NT2/D1 (cell line): ENCODE measurements at regions not wholly inside any gene's neighbourhood (a gene's known extent, or its start where the extent isn't known, plus 50 kb on each side); places are given as distances from the start of the nearest gene placed in this dataset.

Experiments used
- SUZ12 ChIP-seq: IDR thresholded peaks from 2 replicates; pipeline ENCODE4 v1.6.1; 2011; ENCODE audit not compliant: insufficient read length, insufficient read depth; ENCODE audit errors: extremely low read depth
- YY1 ChIP-seq: IDR thresholded peaks from 2 replicates; pipeline ENCODE4 v1.6.1; 2011; ENCODE audit not compliant: insufficient read length, insufficient read depth
- ZNF274 ChIP-seq: IDR thresholded peaks from 2 replicates; pipeline ENCODE4 v1.6.1; 2011; ENCODE audit warnings: mild to moderate bottlenecking, low read depth, low read length

DNA sequence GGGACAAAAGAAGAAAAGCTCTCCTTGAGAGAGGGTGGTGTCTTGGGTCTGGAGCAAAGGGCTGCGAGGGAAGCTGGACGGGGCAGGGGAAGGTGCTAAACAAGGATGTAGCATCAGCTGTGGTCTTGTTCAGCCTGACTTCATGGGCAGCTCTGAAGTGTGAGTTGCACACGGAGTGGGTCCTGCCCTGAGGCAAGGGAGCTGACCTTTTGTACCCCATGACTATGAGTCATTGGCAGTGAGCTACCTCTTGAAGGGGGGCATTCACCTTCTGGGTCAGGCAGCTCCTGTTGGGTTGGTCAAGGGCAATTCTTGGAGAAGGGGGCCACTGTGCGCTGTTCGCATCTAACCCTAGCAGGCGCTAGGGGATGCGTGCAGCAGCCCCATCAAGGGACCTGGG is 151.8 kb downstream of the SMIM20 start:
- TF ChIP-seq ZNF274 (no peak), YY1 (no peak), SUZ12 (no peak)
